Loucy (cell line): ENCODE measurements at regions not wholly inside any gene's neighbourhood (a gene's known extent, or its start where the extent isn't known, plus 50 kb on each side); places are given as distances from the start of the nearest gene placed in this dataset.

ENCODE experiments used
- EZH2phosphoT487 ChIP-seq: fragments of 200-600 bp; IDR thresholded peaks from 2 replicates; pipeline ENCODE4 v1.6.1; 2018; ENCODE audit warnings: antibody characterized with exemption, mild to moderate bottlenecking, moderate library complexity, borderline replicate concordance
- TF ChIP-seq, protein P1 (sequence below): fragments of 200-600 bp; sonication (generic); conservative IDR thresholded peaks from 2 replicates; pipeline ENCODE4 v1.5.1; 2014; ENCODE audit warnings: mild to moderate bottlenecking, antibody characterized with exemption, low read length

GRCh38 chr2:143946436-143947391 lies 573.2 kb downstream of the ZEB2 start:
- TF ChIP-seq, protein P1, sequence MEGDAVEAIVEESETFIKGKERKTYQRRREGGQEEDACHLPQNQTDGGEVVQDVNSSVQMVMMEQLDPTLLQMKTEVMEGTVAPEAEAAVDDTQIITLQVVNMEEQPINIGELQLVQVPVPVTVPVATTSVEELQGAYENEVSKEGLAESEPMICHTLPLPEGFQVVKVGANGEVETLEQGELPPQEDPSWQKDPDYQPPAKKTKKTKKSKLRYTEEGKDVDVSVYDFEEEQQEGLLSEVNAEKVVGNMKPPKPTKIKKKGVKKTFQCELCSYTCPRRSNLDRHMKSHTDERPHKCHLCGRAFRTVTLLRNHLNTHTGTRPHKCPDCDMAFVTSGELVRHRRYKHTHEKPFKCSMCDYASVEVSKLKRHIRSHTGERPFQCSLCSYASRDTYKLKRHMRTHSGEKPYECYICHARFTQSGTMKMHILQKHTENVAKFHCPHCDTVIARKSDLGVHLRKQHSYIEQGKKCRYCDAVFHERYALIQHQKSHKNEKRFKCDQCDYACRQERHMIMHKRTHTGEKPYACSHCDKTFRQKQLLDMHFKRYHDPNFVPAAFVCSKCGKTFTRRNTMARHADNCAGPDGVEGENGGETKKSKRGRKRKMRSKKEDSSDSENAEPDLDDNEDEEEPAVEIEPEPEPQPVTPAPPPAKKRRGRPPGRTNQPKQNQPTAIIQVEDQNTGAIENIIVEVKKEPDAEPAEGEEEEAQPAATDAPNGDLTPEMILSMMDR, result no peak
- no peak for TF ChIP-seq EZH2phosphoT487
